Bronchial epithelial cell (primary cell): ENCODE measurements at regions not wholly inside any gene's neighbourhood (a gene's known extent, or its start where the extent isn't known, plus 50 kb on each side); places are given as distances from the start of the nearest gene placed in this dataset.
A peak's percentile ranks its signal among the peaks of the same experiment; 100 is the strongest.

Experiments used
- DNase-seq: peaks from one replicate; pipeline ENCODE4 v3.0.0-alpha.2; 2010; ENCODE audit warnings: low read depth
- FAIRE-seq: peaks from 2 replicates; lab custom pipeline; 2011; peaks lifted over from hg19 to GRCh38; lab: Jason Lieb, UNC
- H3K27me3 ChIP-seq: 2 replicates; pipeline ENCODE4 v1.5.1; 2011; ENCODE audit warnings: low read length; ENCODE audit not compliant: control insufficient read depth, insufficient read depth
- H3K36me3 ChIP-seq: 2 replicates; pipeline ENCODE4 v1.5.1; 2011; ENCODE audit warnings: low read length; ENCODE audit not compliant: control insufficient read depth, insufficient read depth
- H3K4me3 ChIP-seq: 2 replicates; pipeline ENCODE4 v1.5.1; 2011; ENCODE audit warnings: mild to moderate bottlenecking, low read depth, low read length, control low read depth
- TF ChIP-seq, protein P1 (sequence below): IDR thresholded peaks from 2 replicates; pipeline ENCODE4 v1.5.1; 2011; ENCODE audit warnings: mild to moderate bottlenecking, moderate library complexity, low read length, control low read depth, inconsistent platforms; ENCODE audit not compliant: insufficient read depth, severe bottlenecking

DNA sequence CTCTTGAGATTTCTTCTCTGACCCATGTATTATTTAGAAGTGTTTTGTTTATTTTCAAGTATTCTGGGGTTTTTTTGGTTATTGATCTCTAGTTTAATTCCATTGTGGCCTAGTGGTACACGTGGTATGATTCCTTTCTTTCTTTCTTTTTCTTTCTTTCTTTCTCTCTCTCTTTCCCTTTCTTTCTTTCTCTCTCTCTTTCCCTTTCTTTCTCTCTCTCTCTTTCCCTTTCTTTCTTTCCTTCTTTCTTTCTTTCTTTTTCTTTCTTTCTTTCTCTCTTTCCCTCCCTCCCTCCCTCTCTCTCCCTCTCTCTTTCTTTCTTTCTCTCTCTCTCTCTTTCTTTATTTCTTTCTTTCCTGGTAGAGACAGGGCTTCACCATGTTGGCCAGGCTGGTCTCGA, 85.7 kb upstream of the UBE2E1 start:
- H3K36me3 ChIP-seq = no peaks in the 10 kb centered on the region
- no peak overlapping the region for H3K4me3 ChIP-seq
- no peaks in the 10 kb centered on the region for H3K27me3 ChIP-seq
- TF ChIP-seq, protein P1, sequence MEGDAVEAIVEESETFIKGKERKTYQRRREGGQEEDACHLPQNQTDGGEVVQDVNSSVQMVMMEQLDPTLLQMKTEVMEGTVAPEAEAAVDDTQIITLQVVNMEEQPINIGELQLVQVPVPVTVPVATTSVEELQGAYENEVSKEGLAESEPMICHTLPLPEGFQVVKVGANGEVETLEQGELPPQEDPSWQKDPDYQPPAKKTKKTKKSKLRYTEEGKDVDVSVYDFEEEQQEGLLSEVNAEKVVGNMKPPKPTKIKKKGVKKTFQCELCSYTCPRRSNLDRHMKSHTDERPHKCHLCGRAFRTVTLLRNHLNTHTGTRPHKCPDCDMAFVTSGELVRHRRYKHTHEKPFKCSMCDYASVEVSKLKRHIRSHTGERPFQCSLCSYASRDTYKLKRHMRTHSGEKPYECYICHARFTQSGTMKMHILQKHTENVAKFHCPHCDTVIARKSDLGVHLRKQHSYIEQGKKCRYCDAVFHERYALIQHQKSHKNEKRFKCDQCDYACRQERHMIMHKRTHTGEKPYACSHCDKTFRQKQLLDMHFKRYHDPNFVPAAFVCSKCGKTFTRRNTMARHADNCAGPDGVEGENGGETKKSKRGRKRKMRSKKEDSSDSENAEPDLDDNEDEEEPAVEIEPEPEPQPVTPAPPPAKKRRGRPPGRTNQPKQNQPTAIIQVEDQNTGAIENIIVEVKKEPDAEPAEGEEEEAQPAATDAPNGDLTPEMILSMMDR = no peak
- no peak for DNase-seq
- no peak for FAIRE-seq

DNA sequence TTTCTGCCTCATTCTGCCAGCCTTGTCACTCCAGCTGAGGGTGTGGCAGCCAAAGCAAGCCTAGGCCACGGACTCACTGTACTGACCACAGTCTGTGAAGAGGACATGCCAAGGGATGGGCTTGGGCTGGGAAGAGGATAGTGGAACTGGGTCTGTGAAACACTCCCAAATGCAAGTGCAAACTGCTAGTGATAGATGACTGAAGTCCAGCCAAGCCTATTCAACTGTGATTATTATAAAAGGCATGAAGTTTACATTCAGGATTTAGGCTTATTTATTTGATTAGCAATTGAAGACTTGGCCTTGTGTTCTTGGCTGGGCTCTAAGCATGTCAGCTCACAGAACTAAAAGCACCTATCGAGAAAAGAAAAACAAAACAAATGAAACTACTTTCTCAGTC, 84.9 kb upstream of the UBE2E1 start:
- Histone ChIP-seq H3K36me3 (no peaks in the 10 kb centered on the region), H3K4me3 (no peak overlapping the region), H3K27me3 (no peaks in the 10 kb centered on the region)
- TF ChIP-seq, protein P1 = no peak
- peak; percentile 62 for DNase-seq
- no peak for FAIRE-seq

DNA sequence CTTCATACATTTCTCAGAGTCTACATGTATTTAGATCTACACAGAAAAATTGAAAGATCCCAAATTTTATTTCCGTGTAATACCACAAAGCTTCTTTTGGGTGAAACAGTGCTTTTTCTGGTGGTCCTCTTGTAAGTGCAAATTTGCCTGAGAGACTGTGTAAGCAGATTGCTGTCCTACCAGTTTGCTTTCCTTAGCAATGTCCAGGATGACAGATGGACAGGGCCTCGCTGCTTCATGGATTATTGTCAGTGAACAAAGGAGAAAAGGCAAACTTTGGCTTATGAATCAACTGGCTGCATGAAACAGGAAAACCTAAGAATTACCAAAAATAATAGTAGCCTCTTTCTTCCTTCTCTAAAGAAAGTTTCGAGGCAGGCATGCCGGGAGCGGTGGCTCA, 82.6 kb upstream of the UBE2E1 start:
- H3K27me3 ChIP-seq = no peaks in the 10 kb centered on the region
- H3K36me3 ChIP-seq = no peaks in the 10 kb centered on the region
- no peak overlapping the region for H3K4me3 ChIP-seq
- DNase-seq (no peak), FAIRE-seq (no peak)
- TF ChIP-seq, protein P1 = no peak

DNA sequence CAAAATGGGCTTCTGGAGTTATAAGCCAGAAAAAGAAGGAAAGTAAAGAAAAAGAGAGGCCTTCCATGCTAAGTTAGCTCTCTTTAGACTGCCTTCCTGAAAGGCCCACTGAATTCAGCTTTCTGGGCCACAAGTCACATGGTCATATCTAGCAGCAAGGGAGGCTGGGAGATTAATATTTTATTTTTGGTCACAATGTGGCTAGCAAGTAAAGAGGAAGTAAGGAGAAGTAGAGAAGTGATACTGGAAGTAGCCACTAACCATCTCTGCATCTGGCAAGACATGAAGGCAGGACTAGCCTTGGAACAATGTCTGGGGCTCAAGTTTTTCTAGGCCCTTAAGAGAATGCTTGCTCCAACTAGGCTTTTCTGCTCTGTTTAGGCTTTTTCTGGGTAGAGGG, 81.8 kb upstream of the UBE2E1 start:
- TF ChIP-seq, protein P1 = no peak
- Histone ChIP-seq H3K27me3 (no peaks in the 10 kb centered on the region), H3K4me3 (no peak overlapping the region), H3K36me3 (no peaks in the 10 kb centered on the region)
- DNase-seq = no peak
- no peak for FAIRE-seq

DNA sequence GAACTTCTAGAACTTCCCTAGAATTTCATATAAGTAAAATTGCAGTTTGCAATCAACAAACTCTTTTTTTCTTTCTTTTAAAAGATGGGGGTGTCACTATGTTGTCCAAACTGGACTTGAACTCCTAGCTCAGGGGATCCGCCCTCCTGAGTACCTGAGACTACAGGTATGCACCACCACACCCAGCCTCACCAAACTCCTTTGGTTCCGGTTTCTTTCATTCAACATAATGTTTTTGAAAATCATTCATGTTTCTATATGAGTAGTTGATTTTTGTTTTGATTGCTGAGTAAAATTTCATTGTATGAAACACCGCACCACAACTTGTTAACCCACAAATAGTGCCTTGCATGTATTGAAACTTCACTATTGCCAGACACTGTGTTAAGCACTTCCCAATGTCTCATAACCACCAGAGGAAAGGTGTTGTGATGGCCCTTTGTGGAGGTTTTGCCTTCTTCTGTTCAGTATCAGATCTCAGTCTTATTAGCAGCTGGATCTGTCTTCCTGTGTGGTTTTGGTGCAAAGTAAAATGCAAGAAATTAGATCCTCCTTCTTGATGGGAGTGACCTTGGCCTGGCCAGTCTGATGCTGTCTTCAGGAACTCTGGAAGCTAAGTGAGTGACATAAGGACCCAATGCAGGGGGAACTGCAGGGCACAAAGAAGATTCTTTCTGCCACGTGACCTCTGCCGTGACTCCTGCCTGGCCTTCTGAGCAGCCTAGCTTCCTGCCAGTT, 78.8 kb upstream of the UBE2E1 start:
- TF ChIP-seq, protein P1 = no peak
- Histone ChIP-seq H3K36me3 (no peaks in the 10 kb centered on the region), H3K27me3 (no peaks in the 10 kb centered on the region), H3K4me3 (no peak overlapping the region)
- DNase-seq (no peak), FAIRE-seq (no peak)
